Heart left ventricle (tissue), 13 donors: ENCODE measurements at regions not wholly inside any gene's neighbourhood (a gene's known extent, or its start where the extent isn't known, plus 50 kb on each side); places are given as distances from the start of the nearest gene placed in this dataset.

Experiments
- CTCF ChIP-seq, 12 donors: fragments of 200-600 bp; sonication (generic) in 4 of 12; IDR thresholded peaks; one replicate each; pipeline versions ENCODE4 v1.5.0 to v1.8.0; 2018 to 2022; ENCODE audit warnings: antibody characterized with exemption in 12 of 12, mild to moderate bottlenecking in 5 of 12
- POLR2A ChIP-seq, 2 donors: fragments of 450-650 bp; IDR thresholded peaks; one replicate each; pipeline ENCODE4 v1.6.1; 2017; ENCODE audit warnings: antibody characterized with exemption in 2 of 2, mild to moderate bottlenecking in 2 of 2, moderate library complexity in 2 of 2
- donor health status: ischemic (EF 13 %, LVEDD 7.1; RV severe dilation, severe dysfunction).
- donor health status: DM: no; HTN: yes; CAD: no.
- donor health status: DM: no; HTN: no; CAD: no.
- donor health status: ischemic (EF 25% LVEDD 6.9; RV normal size, moderate dysfunction).
- donor health status: ischemic (EF 25% LVEDD 5.7; RV mildly dilated, moderate dysfunction).
- donor health status: ischemic (EF 35%, LVEDD 5.7; RV mildly dilated, moderate dysfunction).
- donor health status: nonischemic (EF 11% LVEDD 7.7; RV severe dilation, severe dysfunction).
- donor health status: DM: yes; HTN: yes; CAD: no.
- donor health status: PGD.
- donor health status: ischemic (EF 29% LVEDD 5.4; RV normal size, mild dysfunction).
- donor health status: nonischemic (EF 23%, LVEDD 6.1; RV moderate dilation, normal function).

GRCh38 chr9:82410306-82410705 lies 421.7 kb downstream of the SPATA31D1 start:
- TF ChIP-seq CTCF (IDR thresholded peaks at IDR 0.05) (no peak), POLR2A (IDR thresholded peaks at IDR 0.05) (no peak)
